ENCODE measurements at regions not wholly inside any gene's neighbourhood (a gene's known extent, or its start where the extent isn't known, plus 50 kb on each side); places are given as distances from the start of the nearest gene placed in this dataset.
A peak's percentile ranks its signal among the peaks of the same experiment; 100 is the strongest.

GRCh38 chr10:31754803-31755624 is 173.6 kb downstream of the ARHGAP12 start:
- intact Hi-C loops (cut with DNase I): loop anchor here (10.0 kb wide), 2 partner anchors 50 to 970 kb away; no protein-coding TSS in a partner anchor
- DNase-seq: no peak

- intact Hi-C loops (cut with DNase I): loop anchor here (10.0 kb wide), 2 partner anchors 49 to 969 kb away; no protein-coding TSS in a partner anchor
- DNase-seq: no peak
Observed at GRCh38 chr10:31753681-31754080, 174.9 kb downstream of the ARHGAP12 start.

GRCh38 chr10:31752170-31752569 is 176.5 kb downstream of the ARHGAP12 start:
- DNase-seq: no peak
- intact Hi-C loops (cut with DNase I): loop anchor here (10.0 kb wide), 2 partner anchors 47 to 967 kb away; no protein-coding TSS in a partner anchor

- intact Hi-C loops (cut with DNase I): loop anchor here (10.0 kb wide), 2 partner anchors 47 to 967 kb away; no protein-coding TSS in a partner anchor
- no peak for DNase-seq
Observed at GRCh38 chr10:31751738-31752080, 176.9 kb downstream of the ARHGAP12 start.

GRCh38 chr10:31751051-31751737 is 177.4 kb downstream of the ARHGAP12 start:
- intact Hi-C loops (cut with DNase I): loop anchor here (10.0 kb wide), 2 partner anchors 46 to 966 kb away; no protein-coding TSS in a partner anchor
- DNase-seq: peak in 6 of 42 donors; percentile 29 to 49 (median 38)

- intact Hi-C loops (cut with DNase I): loop anchor here (10.0 kb wide), 2 partner anchors 45 to 965 kb away; no protein-coding TSS in a partner anchor
- DNase-seq: peak in 38 of 42 donors; percentile 26 to 78 (median 60)
Observed at GRCh38 chr10:31749981-31750840, 178.4 kb downstream of the ARHGAP12 start.

- peak in 2 of 42 donors; percentile 46 to 52 for DNase-seq
- intact Hi-C loops (cut with DNase I): no loop called here
Observed at GRCh38 chr10:31749301-31749700, 179.3 kb downstream of the ARHGAP12 start.

GRCh38 chr10:31745612-31746376 is 182.8 kb downstream of the ARHGAP12 start:
- no peak for DNase-seq
- intact Hi-C loops (cut with DNase I): no loop called here

- intact Hi-C loops (cut with DNase I): no loop called here
Observed at GRCh38 chr10:31744025-31744424, 184.6 kb downstream of the ARHGAP12 start.

GRCh38 chr10:31742255-31742654 is 186.4 kb downstream of the ARHGAP12 start:
- no peak for DNase-seq
- intact Hi-C loops (cut with DNase I): no loop called here

More at GRCh38 chr10:31744025-31744424, 184.6 kb downstream of the ARHGAP12 start:
- DNase-seq: no peak

GRCh38 chr10:31741473-31741872 is 187.2 kb downstream of the ARHGAP12 start:
- DNase-seq: no peak
- intact Hi-C loops (cut with DNase I): no loop called here

- intact Hi-C loops (cut with DNase I): no loop called here
- no peak for DNase-seq
Observed at GRCh38 chr10:31739711-31740110, 188.9 kb downstream of the ARHGAP12 start.

- intact Hi-C loops (cut with DNase I): no loop called here
- no peak for DNase-seq
Observed at GRCh38 chr10:31739146-31739545, 189.5 kb downstream of the ARHGAP12 start.

- intact Hi-C loops (cut with DNase I): no loop called here
- DNase-seq: no peak
Observed at GRCh38 chr10:31731711-31732110, 196.9 kb downstream of the ARHGAP12 start.

GRCh38 chr10:31730776-31731175 is 197.9 kb downstream of the ARHGAP12 start:
- DNase-seq: no peak
- intact Hi-C loops (cut with DNase I): no loop called here

GRCh38 chr10:31728698-31729224 is 199.9 kb downstream of the ARHGAP12 start:
- DNase-seq: no peak
- intact Hi-C loops (cut with DNase I): no loop called here

GRCh38 chr10:31725436-31725835 is 203.2 kb downstream of the ARHGAP12 start:
- intact Hi-C loops (cut with DNase I): no loop called here
- no peak for DNase-seq

GRCh38 chr10:31724296-31724695 is 204.3 kb downstream of the ARHGAP12 start:
- DNase-seq: peak in 1 of 42 donors; percentile 14
- intact Hi-C loops (cut with DNase I): no loop called here

Measured in head of caudate nucleus (tissue), 42 donors.